ENCODE measurements at regions not wholly inside any gene's neighbourhood (a gene's known extent, or its start where the extent isn't known, plus 50 kb on each side); places are given as distances from the start of the nearest gene placed in this dataset.

DNA sequence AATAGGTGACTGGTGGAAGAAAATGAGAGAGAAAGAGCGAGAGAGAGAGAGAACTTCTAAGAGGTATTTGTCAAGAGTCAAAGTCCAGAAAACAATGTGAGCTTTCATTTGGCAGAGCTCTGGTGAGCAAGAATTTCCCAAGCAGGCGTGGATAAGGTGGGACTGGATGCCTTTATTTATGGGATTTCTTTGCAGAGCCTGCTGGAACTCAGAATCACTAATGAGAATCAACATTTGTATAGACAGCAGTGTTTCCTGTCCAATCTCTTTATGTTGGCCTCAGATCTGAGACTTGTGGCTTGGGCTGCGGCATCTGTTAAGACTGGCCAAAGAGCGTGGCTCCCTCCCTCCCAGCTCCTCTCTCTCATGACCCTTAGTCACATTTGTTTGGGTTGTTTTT lies 67.9 kb upstream of the TBL1X start:
- H3K9ac ChIP-seq (ENCODE audit: control insufficient read depth, insufficient read depth, low read length) = no peak overlapping the region
- no peak overlapping the region for H2AFZ ChIP-seq (ENCODE audit: control insufficient read depth, low read depth, low read length)
- RAD21 ChIA-PET (ENCODE audit: unreplicated experiment) = no interaction called here
- H3K4me2 ChIP-seq (ENCODE audit: control insufficient read depth, insufficient read depth) = no peak overlapping the region
- FAIRE-seq (no peak), ATAC-seq (no peak), DNase-seq (ENCODE audit: low read depth, low spot score) (no peak)
- H3K27ac ChIP-seq (ENCODE audit: control insufficient read depth, insufficient read depth) = no peak overlapping the region
- H4K20me1 ChIP-seq (ENCODE audit: control insufficient read depth, insufficient read depth) = no peaks in the 10 kb centered on the region
- no peaks in the 10 kb centered on the region for H3K4me1 ChIP-seq (ENCODE audit: control insufficient read depth, insufficient read depth, low read length)
- BruUV-seq (replicated peaks) = no TSS peak
- no peaks in the 10 kb centered on the region for H3K27me3 ChIP-seq (replicated peaks in 1 of 2; ENCODE audit: control insufficient read depth in 2 of 2, insufficient read depth in 2 of 2, low read length in 1 of 2)
- intact Hi-C loops (cut with micrococcal nuclease; ENCODE audit: unreplicated experiment) (no loop called here), in situ Hi-C loops (cut with MboI) (no loop called here)
- H3K36me3 ChIP-seq (ENCODE audit: control insufficient read depth in 2 of 2, insufficient read depth in 2 of 2, low read length in 1 of 2) = no peaks in the 10 kb centered on the region
- POLR2A ChIA-PET = no interaction called here
- TF ChIP-seq SIN3A (IDR thresholded peaks at IDR 0.05; ENCODE audit: low read depth, low read length) = no peak
- TF ChIP-seq, protein P1, sequence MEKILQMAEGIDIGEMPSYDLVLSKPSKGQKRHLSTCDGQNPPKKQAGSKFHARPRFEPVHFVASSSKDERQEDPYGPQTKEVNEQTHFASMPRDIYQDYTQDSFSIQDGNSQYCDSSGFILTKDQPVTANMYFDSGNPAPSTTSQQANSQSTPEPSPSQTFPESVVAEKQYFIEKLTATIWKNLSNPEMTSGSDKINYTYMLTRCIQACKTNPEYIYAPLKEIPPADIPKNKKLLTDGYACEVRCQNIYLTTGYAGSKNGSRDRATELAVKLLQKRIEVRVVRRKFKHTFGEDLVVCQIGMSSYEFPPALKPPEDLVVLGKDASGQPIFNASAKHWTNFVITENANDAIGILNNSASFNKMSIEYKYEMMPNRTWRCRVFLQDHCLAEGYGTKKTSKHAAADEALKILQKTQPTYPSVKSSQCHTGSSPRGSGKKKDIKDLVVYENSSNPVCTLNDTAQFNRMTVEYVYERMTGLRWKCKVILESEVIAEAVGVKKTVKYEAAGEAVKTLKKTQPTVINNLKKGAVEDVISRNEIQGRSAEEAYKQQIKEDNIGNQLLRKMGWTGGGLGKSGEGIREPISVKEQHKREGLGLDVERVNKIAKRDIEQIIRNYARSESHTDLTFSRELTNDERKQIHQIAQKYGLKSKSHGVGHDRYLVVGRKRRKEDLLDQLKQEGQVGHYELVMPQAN (conservative IDR thresholded peaks at IDR 0.05) = no peak
- WGBS (ENCODE audit: insufficient coverage, insufficient replicate concordance, low lambda C conversion rate, missing lambda C conversion rate) = 30% methylated on average over 4 of the region's 4 CpGs
- CTCF ChIA-PET = no interaction called here
- H3K9me3 ChIP-seq (replicated peaks; ENCODE audit: control insufficient read depth, insufficient read depth, low read length) = no peaks in the 10 kb centered on the region
- SMC1A ChIA-PET (ENCODE audit: uncharacterized antibody, unreplicated experiment) = no interaction called here
- no peaks in the 10 kb centered on the region for H3K79me2 ChIP-seq (ENCODE audit: control insufficient read depth, insufficient read depth, low read length)
- no peak overlapping the region for H3K4me3 ChIP-seq

DNA sequence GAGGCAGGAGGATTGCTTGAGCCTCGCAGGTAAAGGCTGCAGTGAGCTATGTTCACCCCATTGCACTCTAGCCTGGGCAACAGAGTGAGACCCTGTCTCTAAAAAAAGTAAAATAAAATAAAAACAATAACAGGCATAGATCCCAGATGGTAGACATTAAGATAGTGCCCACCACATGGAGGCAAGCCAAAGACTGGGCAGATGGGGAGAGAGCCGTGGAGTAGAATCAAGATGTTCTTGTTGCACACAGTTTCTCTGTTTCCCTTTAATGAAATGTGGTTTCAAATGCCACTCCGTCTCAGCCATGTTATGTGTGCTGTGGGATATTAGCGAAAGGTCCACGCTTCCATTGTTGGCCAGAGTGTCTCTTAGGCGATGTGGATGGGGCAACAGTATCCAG lies 63.8 kb upstream of the TBL1X start:
- Histone ChIP-seq H3K9me3 (replicated peaks; ENCODE audit: control insufficient read depth, insufficient read depth, low read length) (no peaks in the 10 kb centered on the region; the same call in 2 of the 3 replicates), H3K79me2 (ENCODE audit: control insufficient read depth, insufficient read depth, low read length) (no peaks in the 10 kb centered on the region), H3K27ac (ENCODE audit: control insufficient read depth, insufficient read depth) (no peak overlapping the region), H4K20me1 (ENCODE audit: control insufficient read depth, insufficient read depth) (no peaks in the 10 kb centered on the region), H2AFZ (ENCODE audit: control insufficient read depth, low read depth, low read length) (no peak overlapping the region), H3K9ac (ENCODE audit: control insufficient read depth, insufficient read depth, low read length) (no peak overlapping the region), H3K27me3 (replicated peaks in 1 of 2; ENCODE audit: control insufficient read depth in 2 of 2, insufficient read depth in 2 of 2, low read length in 1 of 2) (no peaks in the 10 kb centered on the region), H3K36me3 (ENCODE audit: control insufficient read depth in 2 of 2, insufficient read depth in 2 of 2, low read length in 1 of 2) (no peaks in the 10 kb centered on the region), H3K4me2 (ENCODE audit: control insufficient read depth, insufficient read depth) (no peak overlapping the region), H3K4me1 (ENCODE audit: control insufficient read depth, insufficient read depth, low read length) (no peaks in the 10 kb centered on the region), H3K4me3 (no peak overlapping the region)
- POLR2A ChIA-PET = no interaction called here
- SMC1A ChIA-PET (ENCODE audit: uncharacterized antibody, unreplicated experiment) = no interaction called here
- in situ Hi-C loops (cut with MboI) = no loop called here
- WGBS (ENCODE audit: insufficient coverage, insufficient replicate concordance, low lambda C conversion rate, missing lambda C conversion rate) = 23% methylated on average over 6 of the region's 6 CpGs
- FAIRE-seq (no peak), ATAC-seq (no peak), DNase-seq (ENCODE audit: low read depth, low spot score) (no peak)
- CTCF ChIA-PET = no interaction called here
- no TSS peak for BruUV-seq (replicated peaks)
- RAD21 ChIA-PET (ENCODE audit: unreplicated experiment) = no interaction called here
- no peak for TF ChIP-seq HCFC1 (IDR thresholded peaks at IDR 0.05; ENCODE audit: low read length)
- no peak for TF ChIP-seq ZNF24 (IDR thresholded peaks at IDR 0.05)
- TF ChIP-seq, protein P2, sequence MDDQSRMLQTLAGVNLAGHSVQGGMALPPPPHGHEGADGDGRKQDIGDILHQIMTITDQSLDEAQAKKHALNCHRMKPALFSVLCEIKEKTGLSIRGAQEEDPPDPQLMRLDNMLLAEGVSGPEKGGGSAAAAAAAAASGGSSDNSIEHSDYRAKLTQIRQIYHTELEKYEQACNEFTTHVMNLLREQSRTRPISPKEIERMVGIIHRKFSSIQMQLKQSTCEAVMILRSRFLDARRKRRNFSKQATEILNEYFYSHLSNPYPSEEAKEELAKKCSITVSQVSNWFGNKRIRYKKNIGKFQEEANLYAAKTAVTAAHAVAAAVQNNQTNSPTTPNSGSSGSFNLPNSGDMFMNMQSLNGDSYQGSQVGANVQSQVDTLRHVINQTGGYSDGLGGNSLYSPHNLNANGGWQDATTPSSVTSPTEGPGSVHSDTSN (IDR thresholded peaks at IDR 0.05; ENCODE audit: insufficient replicate concordance, low read depth, low read length) = no peak
- no peak for TF ChIP-seq STAT3 (IDR thresholded peaks at IDR 0.05; ENCODE audit: low read depth, low read length)
- TF ChIP-seq CBX3 (IDR thresholded peaks at IDR 0.05; ENCODE audit: borderline replicate concordance, low read depth) = no peak
- TF ChIP-seq SUPT20H (IDR thresholded peaks at IDR 0.05; ENCODE audit: borderline replicate concordance, control insufficient read depth, low read depth, low read length) = no peak
- TF ChIP-seq, protein P3, sequence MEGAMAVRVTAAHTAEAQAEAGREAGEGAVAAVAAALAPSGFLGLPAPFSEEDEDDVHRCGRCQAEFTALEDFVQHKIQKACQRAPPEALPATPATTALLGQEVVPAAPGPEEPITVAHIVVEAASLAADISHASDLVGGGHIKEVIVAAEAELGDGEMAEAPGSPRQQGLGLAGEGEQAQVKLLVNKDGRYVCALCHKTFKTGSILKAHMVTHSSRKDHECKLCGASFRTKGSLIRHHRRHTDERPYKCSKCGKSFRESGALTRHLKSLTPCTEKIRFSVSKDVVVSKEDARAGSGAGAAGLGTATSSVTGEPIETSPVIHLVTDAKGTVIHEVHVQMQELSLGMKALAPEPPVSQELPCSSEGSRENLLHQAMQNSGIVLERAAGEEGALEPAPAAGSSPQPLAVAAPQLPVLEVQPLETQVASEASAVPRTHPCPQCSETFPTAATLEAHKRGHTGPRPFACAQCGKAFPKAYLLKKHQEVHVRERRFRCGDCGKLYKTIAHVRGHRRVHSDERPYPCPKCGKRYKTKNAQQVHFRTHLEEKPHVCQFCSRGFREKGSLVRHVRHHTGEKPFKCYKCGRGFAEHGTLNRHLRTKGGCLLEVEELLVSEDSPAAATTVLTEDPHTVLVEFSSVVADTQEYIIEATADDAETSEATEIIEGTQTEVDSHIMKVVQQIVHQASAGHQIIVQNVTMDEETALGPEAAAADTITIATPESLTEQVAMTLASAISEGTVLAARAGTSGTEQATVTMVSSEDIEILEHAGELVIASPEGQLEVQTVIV (IDR thresholded peaks at IDR 0.05; ENCODE audit: borderline replicate concordance, partially characterized antibody) = no peak
- TF ChIP-seq NFIC (IDR thresholded peaks at IDR 0.05; ENCODE audit: low read depth, low read length) = no peak
- no peak for TF ChIP-seq CREM (IDR thresholded peaks at IDR 0.05; ENCODE audit: low read depth)
- intact Hi-C loops (cut with micrococcal nuclease; ENCODE audit: unreplicated experiment) = no loop called here

Measured in GM12878 (cell line).